Retinal pigment epithelial cell (primary cell): ENCODE measurements at regions not wholly inside any gene's neighbourhood (a gene's known extent, or its start where the extent isn't known, plus 50 kb on each side); places are given as distances from the start of the nearest gene placed in this dataset.
"Not testable (repeated sequence)": the region's sequence is repeated elsewhere in the genome, so short reads cannot be mapped to it uniquely, and the experiment has no call there.

Source experiments
- DNase-seq: peaks from one replicate; pipeline ENCODE4 v3.0.0-alpha.2; 2010; ENCODE audit warnings: low read depth
- H3K4me3 ChIP-seq: 2 replicates; pipeline ENCODE4 v1.5.1; 2011; ENCODE audit warnings: mild to moderate bottlenecking, low read length, control low read depth, moderate library complexity
- TF ChIP-seq, protein P1 (sequence below): conservative IDR thresholded peaks from 2 replicates; pipeline ENCODE4 v1.5.1; 2011; ENCODE audit warnings: low read depth, low read length, control low read depth, inconsistent platforms

DNA sequence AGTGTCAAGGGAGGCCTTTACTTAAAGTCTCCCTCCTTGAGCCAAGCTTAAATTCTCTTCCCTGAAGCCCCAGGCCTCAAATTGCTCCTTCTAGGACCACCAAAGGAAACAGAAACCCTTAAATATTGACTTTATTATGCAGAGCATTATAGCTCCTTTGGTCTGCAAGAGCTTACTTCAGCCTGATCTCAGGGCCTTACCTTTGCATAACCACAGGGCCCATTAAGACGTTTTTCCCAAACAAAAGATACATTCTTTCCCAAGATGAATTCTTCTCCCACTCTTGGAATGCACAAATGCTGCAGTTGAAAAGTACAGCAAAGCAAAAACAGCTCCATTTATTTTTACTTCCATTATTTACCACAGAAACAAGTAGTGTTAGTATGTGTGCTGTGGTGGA lies 130.8 kb downstream of the B3GNT2 start:
- DNase-seq: no peak
- no peak overlapping the region for H3K4me3 ChIP-seq
- TF ChIP-seq, protein P1, sequence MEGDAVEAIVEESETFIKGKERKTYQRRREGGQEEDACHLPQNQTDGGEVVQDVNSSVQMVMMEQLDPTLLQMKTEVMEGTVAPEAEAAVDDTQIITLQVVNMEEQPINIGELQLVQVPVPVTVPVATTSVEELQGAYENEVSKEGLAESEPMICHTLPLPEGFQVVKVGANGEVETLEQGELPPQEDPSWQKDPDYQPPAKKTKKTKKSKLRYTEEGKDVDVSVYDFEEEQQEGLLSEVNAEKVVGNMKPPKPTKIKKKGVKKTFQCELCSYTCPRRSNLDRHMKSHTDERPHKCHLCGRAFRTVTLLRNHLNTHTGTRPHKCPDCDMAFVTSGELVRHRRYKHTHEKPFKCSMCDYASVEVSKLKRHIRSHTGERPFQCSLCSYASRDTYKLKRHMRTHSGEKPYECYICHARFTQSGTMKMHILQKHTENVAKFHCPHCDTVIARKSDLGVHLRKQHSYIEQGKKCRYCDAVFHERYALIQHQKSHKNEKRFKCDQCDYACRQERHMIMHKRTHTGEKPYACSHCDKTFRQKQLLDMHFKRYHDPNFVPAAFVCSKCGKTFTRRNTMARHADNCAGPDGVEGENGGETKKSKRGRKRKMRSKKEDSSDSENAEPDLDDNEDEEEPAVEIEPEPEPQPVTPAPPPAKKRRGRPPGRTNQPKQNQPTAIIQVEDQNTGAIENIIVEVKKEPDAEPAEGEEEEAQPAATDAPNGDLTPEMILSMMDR: no peak

DNA sequence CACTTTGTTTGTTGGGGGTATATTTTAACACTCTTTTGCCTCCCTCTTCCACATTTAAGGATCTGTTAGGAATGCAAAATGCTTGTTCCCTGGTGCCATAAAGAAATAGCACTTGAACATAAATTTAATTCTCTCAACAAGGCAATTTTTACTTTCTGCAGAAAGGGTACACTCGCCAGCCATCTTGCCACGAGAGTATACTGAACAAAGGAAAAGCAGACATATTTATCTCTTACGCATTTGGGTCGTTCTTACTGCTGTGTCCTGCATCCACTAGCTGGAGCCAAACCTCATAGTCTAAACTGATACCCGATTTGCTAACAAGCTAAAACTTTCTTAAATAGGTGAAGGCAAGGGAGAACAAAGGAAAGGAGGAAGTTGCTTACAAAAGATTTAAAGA lies 129.5 kb downstream of the B3GNT2 start:
- no peak overlapping the region for H3K4me3 ChIP-seq
- DNase-seq: no peak
- TF ChIP-seq, protein P1: no peak

DNA sequence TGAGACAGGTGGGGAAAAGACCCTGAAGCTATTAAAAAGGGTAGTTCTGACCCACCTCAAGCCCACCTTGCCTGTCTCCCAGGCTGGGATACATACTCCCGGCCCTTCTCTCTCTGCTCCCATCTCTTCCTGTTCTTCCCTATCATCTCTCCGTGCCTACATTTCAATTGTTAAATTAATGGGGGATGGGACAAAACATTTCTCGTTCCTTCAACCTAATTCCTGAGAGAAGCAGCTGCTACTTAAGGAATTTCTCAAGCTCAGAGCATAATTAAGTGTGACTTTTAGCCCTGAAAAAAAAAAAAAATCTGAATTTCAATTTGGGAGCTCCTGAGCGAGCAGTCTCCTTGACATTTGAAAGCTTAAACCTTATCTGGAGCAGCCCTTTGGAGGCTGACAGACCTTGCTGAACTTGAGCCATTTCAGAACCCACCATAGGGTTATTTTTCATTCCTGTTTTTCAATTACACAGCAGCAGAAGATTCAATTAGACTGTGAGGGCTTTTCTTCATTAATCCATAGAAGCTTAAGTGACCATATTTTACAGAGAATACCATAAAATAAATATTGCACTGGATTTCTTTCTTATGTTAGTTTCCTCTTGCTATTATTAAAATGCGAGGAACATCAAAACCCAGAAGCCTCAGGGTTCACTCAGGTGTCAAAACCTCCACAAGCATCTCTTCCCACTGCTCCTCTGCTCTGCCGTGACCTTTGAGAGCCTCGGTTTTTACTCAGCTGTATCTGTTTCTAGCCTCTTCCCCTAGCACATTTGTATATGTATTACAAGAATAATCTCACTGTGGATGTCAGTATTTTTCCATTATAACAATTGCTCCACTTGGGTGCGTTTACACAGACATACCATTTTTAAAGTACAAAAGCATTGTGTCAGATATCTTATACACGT lies 125.7 kb downstream of the B3GNT2 start:
- H3K4me3 ChIP-seq: no peak overlapping the region
- DNase-seq: no peak
- TF ChIP-seq, protein P1: no peak

DNA sequence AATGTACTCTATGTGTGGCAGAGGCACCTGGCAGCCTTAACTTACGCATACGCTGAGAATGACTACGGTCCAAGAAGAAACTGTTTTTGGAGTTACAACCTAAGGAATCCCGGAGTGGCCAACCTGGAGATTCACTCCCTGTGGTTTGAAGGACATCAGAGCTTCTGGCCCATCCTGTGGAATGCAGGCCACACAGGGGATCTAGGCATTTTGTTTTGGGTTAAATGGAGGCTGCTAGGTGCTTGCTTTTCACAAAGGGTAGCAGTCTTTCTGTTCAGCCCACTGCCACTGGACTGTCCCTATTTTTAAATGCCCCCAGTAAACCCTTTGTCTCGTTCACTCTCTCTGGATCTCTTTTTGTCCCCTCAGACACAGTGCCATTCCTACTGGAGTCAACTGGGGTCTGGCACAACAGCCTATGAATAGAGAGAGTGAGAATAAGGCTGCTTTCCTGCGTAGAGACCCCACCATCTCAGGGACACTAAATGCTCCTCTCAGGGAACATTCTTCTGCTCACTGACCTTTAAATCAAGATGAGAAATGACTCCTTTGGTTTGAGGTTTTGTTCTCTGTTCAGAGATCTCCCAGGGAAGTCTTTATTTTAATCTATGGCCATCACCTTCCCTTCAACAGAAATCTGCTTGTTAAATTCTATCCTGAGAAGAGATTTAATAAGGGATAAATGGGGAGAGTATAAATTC lies 124.9 kb downstream of the B3GNT2 start:
- no peak for DNase-seq
- no peak overlapping the region for H3K4me3 ChIP-seq
- TF ChIP-seq, protein P1: no peak

DNA sequence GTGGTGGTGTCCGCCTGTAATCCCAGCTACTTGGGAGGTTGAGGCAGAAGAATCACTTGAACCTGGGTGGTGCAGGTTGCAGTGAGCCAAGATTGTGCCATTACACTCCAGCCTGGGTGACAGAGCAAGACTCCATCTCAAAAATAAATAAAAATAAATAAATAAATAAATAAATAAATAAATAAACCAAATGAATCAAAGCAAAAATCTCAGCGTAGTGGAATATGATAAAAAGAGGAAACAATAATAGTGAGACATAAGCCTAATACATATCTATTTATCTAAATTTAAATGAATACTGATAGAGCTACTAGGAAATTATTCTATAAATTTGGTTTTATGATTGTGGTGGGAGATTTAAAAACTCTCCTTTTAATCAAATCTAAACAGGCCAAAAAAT lies 124.2 kb downstream of the B3GNT2 start:
- H3K4me3 ChIP-seq, DNase-seq: not testable (repeated sequence)

DNA sequence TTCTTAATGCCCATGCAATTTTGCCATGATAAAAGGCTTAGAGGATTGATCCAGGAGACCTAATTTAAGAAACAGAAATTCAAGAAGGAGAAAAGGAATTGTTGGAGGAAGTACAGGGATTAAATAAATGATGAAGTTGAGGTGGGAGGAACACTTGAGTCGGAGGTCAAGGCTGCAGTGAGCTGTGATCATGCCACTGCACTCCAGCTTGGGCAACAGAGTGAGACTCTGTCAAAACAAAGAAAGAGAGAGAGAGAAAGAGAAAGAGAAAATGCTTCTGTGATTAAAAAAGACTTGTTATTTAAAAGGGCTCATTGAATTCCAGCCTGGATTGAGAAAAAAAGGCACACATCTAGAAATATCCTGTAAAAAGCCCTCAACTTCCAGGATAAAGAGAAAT lies 123.2 kb downstream of the B3GNT2 start:
- DNase-seq: no peak
- TF ChIP-seq, protein P1: no peak
- H3K4me3 ChIP-seq: no peak overlapping the region

DNA sequence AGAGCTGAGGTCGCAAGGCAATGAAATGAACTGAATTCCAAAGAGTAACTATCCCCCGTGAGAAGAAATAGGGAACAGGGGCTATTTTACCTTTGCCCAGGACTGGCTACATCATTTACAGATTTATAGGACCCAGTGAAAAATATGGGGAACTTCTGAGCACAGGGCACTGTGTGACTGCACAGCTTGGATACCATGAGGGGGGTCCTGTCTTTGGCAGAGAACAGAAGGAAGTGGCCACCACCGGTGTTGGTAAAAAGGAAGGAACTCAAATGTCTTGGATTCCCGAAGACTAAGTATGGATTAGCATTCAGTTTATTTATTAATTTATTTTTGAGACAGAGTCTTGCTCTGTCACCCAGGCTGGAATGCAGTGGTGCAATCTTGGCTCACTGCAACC lies 119.6 kb downstream of the B3GNT2 start:
- H3K4me3 ChIP-seq: no peak overlapping the region
- TF ChIP-seq, protein P1: no peak
- no peak for DNase-seq
